SHP77 (cell line): ENCODE measurements at regions not wholly inside any gene's neighbourhood (a gene's known extent, or its start where the extent isn't known, plus 50 kb on each side); places are given as distances from the start of the nearest gene placed in this dataset.
"Not testable (repeated sequence)": the region's sequence is repeated elsewhere in the genome, so short reads cannot be mapped to it uniquely, and the experiment has no call there.

Experiments used
- DNase-seq, 2 experiments: peaks; one replicate each; lab custom pipeline; 2025; lab: John Stamatoyannopoulos, UW

DNA sequence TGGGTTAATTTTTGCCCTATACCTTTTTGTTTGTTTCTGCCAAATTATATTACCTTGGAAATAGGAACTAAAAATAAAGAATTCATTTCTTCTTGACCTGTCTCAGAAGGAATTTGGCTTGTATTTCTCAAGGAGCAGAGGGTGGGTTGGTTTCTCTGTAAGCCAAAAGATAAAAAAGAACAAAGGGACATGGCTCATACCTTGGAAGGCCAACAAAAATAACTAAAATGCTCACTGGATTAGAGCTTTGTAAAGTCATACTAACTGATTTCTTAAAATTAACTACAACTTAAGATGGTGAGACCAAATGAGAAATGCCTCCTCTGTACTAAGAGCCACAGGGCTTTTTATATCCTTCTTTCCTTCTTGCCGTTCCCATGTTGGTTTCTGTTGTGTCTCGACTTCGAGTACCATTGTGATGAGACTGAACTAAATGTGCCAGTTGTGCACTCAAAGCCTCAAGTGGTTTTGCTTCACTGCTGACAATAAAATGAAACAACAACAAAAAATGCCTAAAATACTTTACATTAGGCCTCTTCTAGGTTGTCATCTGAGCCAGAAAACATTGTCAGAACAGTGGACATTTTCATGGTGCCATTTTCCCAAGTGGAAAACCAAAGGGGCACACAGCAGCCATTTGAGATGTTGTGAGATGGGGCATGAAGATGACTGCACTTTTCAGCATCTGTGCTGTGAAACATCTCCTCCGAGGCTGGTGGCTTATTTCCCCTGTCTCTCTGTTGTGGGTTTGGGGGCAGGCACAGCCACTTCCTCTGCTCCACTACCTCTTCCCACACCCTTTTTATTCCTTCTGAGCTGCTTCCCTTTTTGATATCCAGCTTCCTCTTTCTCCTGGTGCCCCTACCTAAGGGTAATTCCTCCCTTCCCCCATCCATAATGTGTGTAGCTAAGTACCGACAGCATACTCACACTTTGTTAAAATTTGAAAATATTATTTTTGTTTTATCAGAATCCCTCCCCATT lies 51.8 kb upstream of the AGR3 start:
- no peak for DNase-seq

DNA sequence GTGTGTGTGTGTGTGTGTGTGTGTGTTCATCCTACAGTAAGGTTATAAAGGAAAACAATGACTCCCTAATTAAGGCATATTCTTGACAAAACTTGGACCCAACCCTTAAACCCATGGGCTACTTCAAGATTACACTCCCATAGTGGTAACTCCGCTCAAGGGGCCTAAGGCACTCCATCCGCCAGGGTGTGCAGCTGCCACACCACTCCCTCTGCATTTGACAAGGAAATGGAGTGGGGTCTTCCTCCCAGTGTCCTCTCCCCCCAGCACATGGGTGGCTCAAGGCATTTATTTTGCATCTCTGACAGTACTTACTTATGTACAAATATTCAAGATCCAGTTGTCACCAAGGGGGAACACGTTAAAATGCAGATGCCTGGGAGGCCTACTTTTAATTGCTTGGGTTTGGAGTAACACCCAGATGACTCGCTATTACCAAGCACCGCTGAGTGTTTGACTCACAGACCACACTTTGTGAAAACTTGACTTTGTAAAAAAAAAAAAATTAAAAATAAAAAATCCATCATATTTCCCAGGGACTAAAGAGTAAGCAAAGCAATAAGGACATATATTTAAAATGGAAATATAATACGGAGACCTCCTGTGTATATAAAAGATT lies 53.0 kb upstream of the AGR3 start:
- no peak for DNase-seq

DNA sequence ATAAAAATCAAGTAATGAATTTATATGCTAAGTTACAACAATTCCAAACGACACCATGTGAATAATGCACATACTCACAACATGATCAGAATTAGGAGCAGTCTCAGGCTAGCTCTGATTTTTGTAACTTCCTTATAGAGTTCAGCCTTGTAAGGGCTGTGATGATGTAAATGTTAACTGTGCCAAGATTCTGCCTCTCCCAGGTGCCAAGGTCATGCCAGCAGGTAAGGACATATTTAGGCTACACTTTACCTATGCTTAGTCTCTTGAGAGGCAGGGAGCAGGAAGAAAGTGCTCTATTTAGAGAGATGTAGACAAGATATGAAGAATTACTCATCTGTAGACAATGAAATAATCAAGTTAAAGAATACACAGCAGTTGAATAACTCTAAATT lies 53.6 kb upstream of the AGR3 start:
- no peak for DNase-seq

DNA sequence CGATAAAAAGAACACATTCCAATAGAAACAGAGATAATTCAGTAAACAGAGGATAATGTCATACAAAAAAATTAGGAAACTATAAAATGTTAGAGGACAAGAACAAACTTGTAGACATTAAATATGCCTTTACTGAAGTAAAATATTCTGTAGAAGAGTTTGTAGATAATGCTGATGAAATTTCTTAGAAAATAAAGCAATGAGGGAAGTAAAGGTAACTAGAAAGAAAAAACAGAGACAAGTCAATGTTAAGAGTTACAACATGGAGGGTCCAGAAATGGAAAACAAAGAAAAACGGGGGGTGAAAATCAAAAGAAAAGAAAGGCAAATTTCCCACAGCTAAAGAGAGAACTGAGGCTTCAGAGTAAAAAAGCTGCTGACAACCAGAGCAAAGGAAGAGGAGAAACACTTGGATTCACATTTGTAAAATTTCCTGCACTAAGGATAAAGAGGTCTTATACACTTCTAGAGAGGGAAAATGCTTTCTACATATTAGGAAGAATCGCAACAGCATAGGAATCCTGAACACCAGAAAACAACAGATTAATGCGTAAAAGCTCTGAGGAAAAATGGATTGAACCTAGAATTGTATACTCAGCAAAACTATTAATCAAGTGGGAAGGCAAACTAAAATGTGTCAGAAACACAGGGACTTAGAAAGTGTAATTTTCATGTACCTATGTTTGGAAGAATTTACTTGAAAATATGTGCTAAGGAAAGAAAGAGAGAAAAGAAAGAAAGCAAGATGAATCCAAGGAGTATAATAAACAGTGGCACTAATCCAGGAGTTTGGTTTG lies 55.0 kb upstream of the AGR3 start:
- DNase-seq: no peak

DNA sequence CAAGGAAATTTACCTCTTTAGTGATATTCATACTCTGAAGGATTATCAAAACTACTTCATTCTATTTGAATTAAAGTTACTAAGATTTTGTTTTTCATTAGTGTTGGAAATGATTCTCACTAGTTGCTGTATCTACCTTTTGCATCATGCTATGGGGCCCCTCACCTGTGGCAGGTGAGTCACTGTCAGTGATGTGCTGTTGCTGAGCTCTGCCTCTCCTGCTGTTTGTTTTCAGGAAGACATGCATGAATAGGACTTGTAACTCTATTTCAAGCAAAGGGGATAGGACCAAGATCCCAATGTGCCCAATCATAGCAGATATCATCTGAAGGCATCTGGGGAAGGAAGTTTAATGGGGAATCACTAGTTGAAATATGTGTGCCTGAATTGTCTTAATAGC lies 57.4 kb upstream of the AGR3 start:
- no peak for DNase-seq

DNA sequence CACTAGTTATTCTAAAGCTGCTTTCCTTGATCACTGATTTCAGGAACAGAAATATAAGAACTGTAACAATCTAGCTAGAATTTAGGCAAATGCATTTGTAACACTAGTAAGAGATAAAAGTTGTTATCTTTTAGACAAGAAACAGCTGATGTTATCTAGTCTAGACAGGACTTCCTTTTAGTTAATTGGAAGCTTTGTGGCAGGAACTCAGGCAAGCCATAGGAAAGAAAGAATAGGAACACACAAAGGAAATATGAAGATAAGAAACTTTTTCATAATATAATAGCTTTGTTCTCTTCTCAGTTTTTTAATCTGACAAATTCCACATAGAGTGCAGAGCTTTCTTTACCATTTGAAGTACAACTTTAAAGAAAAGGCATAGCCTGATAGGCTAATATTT lies 59.0 kb upstream of the AGR3 start:
- no peak for DNase-seq

DNA sequence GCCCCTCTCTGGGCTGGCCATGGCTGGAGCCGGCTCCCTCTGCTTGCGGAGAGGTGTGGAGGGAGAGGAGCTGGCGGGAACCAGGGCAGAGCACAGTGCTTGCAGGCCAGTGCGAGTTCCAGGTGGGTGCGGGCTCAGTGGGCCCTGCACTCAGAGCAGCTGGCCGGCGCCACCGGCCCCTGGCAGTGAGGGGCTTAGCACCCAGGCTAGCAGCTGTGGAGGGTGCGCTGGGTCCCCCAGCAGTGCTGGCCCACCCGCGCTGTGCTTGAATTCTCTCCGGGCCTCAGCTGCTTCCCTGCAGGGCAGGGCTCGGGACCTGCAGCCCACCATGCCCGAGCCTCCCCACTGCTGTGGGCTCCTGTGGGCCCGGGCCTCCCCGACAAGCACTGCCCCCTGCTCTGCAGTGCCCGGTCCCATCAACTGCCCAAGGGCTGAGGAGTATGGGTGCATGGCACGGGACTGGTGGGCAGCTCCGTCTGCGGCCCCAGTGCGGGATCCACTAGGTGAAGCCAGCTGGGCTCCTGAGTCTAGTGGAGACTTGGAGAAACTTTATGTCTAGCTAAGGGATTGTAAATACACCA lies 61.2 kb upstream of the AGR3 start:
- no peak for DNase-seq

DNA sequence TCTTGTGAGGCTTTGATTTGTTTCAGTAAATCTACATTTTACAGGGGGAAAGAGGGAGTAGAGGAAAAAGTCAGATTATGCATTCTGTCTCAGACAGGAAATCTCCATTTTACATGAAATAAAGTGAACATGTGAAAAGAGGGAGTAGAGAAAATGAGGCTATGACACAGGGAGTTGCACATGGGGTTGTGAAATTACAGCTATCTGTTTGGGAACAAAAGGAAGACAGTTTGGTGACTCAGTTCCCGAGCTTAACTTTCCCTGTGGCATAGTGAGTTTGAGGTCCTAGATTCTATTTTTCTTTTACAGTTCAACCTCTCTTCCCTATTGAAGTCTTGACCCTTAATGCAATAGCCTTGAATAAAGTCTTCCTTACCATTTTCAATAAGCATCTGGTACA lies 63.2 kb upstream of the AGR3 start:
- no peak for DNase-seq

DNA sequence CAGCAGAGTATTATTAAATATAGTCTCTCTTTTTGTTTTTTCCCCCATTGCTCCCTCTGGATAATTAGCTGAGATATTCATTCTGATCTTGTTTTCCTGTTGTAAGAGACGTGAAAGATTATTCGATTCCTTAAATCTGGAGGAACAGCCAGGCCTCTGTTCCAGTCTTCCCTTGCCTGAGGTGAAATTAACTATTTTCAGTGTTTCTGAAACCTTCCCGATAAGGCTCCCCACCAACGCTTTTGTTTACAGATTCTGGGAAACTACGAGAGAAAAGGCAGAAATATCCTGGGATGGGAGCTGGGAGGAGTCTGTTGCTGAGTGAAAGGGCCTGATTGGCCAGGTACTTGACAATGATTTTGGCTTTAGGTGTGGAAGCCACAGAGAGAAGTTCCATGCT lies 63.6 kb upstream of the AGR3 start:
- DNase-seq: no peak

DNA sequence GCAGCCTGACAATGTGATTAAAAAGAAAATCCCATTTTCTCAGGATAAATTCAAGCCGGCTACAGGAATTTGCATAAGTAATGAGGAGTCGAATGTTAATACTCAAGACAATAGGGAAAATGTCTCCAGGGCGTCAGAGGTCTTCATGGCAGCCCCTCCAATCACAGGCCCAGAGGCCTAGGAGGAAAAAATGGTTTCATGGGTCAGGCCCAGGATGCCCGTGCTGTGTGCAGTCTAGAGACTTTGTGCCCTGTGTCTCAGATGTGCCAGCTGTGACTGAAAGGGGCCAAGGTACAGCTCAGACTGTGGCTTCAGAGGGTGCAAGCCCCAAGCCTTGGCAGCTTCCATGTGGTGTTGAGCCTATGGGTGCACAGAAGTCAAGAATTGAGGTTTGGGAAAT lies 66.3 kb upstream of the AGR3 start:
- DNase-seq: not testable (repeated sequence)

DNA sequence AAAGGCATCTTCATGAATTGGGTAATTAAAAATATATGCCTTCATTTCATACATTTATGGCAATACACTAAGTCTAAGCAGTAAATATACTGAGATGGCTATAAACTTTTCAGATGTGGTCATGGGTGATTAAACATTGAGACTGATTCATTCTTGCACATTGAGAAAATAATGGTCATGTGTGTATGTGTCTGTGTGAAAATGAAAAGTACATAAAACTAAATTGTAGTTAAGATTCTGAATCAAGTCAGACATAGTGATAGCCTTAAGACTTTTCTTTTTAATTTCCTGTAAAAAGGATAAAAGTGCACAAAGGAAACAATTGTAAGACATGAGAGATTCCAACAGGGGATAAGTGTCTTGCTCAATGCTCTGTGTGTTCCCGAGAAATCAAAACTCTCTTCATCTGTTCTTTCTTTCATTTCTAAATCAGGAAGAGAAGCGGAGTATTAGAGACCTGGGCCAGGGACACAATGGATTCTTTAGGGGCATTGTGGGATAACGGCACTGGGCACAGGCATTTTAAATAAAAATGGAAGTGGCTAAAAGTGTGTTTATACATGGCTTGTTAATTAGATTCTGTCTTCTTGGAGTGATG lies 69.8 kb upstream of the AGR3 start:
- DNase-seq: no peak

DNA sequence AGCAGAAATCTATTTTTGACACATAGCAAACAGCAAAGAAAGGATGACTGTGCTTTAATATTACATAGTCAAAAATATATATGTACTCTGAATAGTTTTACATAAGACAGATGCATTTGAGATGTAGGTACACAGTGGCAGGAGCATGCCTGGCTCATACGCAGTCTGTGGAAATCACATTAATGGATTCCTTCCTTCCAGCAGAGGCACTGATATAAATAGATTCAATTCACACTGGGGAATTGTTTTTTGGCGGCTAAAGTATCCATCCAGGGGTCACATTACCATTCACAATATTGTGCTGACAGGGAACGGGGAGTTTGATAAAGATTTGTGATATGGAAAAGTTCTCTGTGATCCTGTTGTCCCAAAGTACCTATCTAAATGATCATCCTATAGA lies 72.5 kb upstream of the AGR3 start:
- no peak for DNase-seq

DNA sequence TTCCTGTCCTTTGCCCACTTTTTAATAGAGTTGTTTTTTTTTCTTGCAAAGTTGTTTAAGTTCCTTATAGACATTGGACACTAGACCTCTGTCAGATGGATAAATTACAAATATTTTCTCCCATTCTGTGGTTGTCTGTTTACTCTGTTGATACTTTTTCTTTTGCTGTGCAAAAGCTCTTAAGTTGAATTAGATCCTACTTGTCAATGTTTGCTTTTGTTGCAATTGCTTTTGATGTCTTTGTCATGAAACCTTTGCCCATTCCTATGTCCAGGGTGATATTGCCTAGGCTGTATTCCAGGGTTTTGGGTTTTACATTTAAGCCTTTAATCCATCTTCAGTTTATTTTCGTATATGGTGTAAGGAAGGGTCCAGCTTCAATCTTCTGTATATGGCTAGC lies 76.9 kb upstream of the AGR3 start:
- DNase-seq: no peak

DNA sequence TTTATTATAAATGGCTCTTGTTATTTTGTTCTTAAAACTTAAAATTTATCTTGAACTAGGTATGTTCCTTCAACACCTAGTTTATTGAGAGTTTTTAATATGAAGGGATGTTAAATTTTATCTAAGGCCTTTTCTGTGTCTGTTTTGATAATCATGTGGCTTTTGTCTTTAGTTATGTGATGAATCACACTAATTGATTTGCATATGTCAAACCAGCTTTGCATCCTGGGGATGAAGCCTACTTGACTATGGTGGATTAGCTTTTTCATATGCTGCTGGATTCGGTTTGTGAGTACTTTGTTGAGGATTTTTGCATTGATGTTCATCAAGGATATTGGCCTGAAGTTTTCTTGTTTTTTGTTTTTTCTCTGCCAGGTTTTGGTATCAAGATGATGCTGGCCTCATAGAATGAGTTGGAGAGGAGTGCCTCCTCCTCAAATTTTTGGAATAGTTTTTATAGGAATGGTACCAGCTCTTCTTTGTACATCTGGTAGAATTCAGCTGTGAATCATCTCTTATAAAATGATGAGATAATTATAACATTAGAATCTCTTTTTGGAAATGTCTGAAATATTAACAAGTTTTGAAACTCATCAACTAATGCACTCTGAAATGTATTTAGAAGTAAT lies 78.7 kb upstream of the AGR3 start:
- no peak for DNase-seq

DNA sequence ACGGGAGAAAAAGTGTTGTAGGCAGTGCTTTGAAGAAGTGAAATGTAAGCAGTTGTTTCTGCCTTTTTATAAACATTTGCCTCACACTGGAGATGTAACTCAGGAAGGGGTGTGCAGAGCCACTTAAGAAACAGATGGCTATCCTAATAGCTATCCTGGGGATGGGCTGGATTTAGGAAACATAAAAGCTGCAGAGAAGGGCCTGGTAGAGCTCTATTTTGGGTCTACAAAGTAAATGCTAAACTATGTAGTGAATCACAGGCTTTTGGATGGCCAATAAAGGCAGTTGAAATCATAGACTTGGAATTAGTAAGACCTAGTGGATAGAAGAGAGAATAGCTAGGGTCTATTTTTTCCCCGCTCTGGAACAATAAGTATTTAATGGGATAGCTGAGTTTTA lies 79.9 kb upstream of the AGR3 start:
- DNase-seq: no peak

DNA sequence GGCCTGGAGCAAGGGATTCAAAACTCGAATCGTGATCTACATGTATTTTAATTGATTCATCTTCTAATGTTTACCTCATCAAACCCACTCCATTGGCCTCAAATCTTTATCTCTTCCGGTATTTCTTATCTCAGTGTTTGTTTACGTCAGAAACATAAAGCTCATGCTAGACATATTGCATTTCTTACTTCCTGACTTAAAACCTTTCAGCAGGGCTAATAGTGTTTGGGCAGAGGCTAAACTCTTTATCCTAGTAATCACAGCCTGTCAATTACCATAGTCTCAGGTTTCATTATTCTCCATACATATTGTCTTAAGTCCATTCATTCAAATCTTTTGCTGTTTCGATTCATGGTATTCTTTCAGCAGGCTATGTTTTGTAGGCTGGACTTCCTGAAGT lies 81.3 kb upstream of the AGR3 start:
- DNase-seq: no peak

DNA sequence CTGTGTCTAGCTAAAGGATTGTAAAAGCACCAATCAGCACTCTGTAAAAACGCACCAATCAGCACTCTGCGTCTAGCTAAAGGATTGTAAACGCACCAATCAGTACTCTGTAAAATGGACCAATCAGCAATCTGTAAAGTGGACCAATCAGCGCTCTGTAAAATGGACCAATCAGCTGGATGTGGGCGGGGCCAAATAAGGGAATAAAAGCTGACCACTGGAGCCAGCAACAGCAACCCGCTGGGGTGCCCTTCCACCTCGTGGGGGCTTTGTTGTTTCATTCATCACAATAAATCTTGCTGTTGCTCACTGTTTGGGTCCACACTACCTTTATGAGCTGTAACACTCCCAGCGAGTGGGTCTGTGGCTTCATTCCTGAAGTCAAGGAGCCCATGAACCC lies 83.9 kb upstream of the AGR3 start:
- not testable (repeated sequence) for DNase-seq

DNA sequence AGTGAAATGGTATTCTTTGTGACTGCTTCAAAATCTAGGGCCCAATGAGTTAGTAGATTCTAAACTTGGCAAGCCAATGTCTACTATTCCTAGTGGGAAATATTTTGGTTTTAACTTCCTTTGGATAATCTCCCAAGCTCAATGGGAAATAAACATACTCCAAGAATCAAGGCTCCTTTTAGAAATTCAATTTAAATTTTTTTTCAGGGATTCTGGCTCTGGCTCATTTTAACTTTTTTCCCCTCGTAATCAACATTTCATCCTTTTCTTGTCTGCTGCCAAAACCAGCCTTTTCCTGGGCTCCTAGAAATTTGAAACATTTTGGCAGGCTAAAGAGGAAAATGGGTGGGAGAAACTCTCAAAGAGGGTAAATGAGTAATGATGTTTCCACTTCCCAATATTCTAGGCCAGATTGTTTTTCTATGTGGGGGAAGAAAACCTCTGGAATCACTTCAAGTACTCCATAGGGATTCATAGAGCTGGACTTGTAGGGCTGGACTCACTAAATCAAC lies 85.6 kb upstream of the AGR3 start:
- DNase-seq: no peak

DNA sequence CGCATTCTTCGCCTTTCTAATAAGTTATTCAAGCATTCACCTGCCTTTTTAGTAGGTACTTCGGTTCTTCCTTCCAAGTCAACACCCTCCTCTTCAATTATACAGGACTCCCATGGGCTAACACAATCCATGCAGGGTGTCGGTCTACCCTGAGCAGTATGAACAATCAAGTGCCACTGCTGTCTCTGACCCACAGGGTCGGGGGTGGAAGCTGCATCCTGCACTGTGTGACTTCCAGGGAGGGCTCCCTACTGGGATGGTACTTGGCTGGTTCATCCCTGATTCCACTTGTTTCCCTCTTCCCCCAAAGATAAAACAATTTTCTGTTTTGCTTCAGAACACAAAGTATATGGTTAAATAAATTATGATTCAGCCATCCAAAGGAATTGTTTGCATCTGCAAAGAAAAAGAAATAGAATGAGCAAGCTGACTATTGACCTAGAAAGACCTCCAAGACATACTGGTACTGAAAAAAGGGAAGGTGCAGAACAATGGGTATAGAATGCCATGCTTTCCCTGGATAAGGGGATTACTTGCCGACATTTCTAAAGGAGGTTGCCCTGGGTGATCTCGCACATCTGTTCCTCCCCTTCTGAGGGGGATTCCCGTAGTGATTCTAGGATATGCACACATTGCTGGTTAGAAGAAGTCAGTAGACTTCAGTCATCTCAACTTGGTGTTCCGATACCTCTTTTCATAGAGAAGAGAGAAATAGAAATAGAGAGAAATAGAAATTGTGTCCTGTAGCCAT lies 89.1 kb upstream of the AGR3 start:
- DNase-seq: no peak

DNA sequence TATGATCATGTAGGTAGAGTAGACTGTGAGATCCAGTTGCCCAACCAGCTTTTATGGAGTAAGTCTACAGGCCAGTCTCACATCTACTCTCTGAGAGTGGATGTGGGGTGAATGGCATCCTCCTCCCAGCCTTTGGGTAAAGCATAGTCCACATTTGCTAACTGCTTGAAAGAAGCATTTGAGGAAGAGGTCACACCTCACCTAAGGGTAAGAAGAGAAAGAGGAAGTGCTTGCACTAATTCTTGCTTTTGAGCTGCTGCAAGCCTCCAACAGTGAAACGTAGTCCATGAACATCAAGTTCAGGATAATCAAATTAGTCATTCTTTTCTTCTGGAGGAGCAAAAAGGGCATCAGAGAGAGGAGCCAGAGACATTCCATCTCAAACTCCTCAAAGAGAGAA lies 93.9 kb upstream of the AGR3 start:
- DNase-seq: no peak
